GM10266 (cell line): ENCODE measurements at regions not wholly inside any gene's neighbourhood (a gene's known extent, or its start where the extent isn't known, plus 50 kb on each side); places are given as distances from the start of the nearest gene placed in this dataset.

Experiments
- DNase-seq: peaks from one replicate; pipeline ENCODE4 v3.0.0; 2012; ENCODE audit errors: extremely low spot score
- CTCF ChIP-seq: IDR thresholded peaks from 2 replicates; pipeline ENCODE4 v1.5.1; 2012; ENCODE audit warnings: mild to moderate bottlenecking, low read depth; ENCODE audit not compliant: control insufficient read depth, insufficient read depth; ENCODE audit errors: missing control alignments

GRCh38 chr6:50102676-50103075, 52.9 kb upstream of the DEFB112 start:
- no peak for DNase-seq
- no peak for TF ChIP-seq CTCF

GRCh38 chr6:50110587-50110986, 60.9 kb upstream of the DEFB112 start:
- DNase-seq = no peak
- no peak for TF ChIP-seq CTCF

- TF ChIP-seq CTCF = no peak
- no peak for DNase-seq
Measured at GRCh38 chr6:50112981-50113857, 63.5 kb upstream of the DEFB112 start.

- no peak for DNase-seq
- TF ChIP-seq CTCF = no peak
Measured at GRCh38 chr6:50116390-50116789, 66.7 kb upstream of the DEFB112 start.

- DNase-seq = no peak
- TF ChIP-seq CTCF = no peak
Measured at GRCh38 chr6:50116797-50117542, 67.2 kb upstream of the DEFB112 start.

- no peak for TF ChIP-seq CTCF
Measured at GRCh38 chr6:50120300-50120699, 70.6 kb upstream of the DEFB112 start.

GRCh38 chr6:50123688-50124087, 74.0 kb upstream of the DEFB112 start:
- DNase-seq = no peak

More at GRCh38 chr6:50120300-50120699, 70.6 kb upstream of the DEFB112 start:
- no peak for DNase-seq

More at GRCh38 chr6:50123688-50124087, 74.0 kb upstream of the DEFB112 start:
- no peak for TF ChIP-seq CTCF
